ENCODE measurements at regions not wholly inside any gene's neighbourhood (a gene's known extent, or its start where the extent isn't known, plus 50 kb on each side); places are given as distances from the start of the nearest gene placed in this dataset.

- no peak overlapping the region for H3K4me3 ChIP-seq (ENCODE audit: low read length)
- no peak for TF ChIP-seq ZNF274 (IDR thresholded peaks at IDR 0.05; ENCODE audit: low read depth, low read length)
These were observed 295.7 kb downstream of the SETD4 start for GRCh38 chr21:35764586-35764985.

GRCh38 chr21:35764077-35764476 lies 296.2 kb downstream of the SETD4 start:
- TF ChIP-seq ZNF274 (IDR thresholded peaks at IDR 0.05; ENCODE audit: low read depth, low read length) = no peak
- H3K4me3 ChIP-seq (ENCODE audit: low read length) = no peak overlapping the region

- no peak for TF ChIP-seq ZNF274 (IDR thresholded peaks at IDR 0.05; ENCODE audit: low read depth, low read length)
- no peak overlapping the region for H3K4me3 ChIP-seq (ENCODE audit: low read length)
These were observed 305.7 kb downstream of the SETD4 start for GRCh38 chr21:35754583-35754982.

GRCh38 chr21:35753308-35753707 lies 307.0 kb downstream of the SETD4 start:
- no peak overlapping the region for H3K4me3 ChIP-seq (ENCODE audit: low read length)
- TF ChIP-seq ZNF274 (IDR thresholded peaks at IDR 0.05; ENCODE audit: low read depth, low read length) = no peak

- no peak for TF ChIP-seq ZNF274 (IDR thresholded peaks at IDR 0.05; ENCODE audit: low read depth, low read length)
- no peak overlapping the region for H3K4me3 ChIP-seq (ENCODE audit: low read length)
These were observed 309.2 kb downstream of the SETD4 start for GRCh38 chr21:35751171-35751570.

- no peak overlapping the region for H3K4me3 ChIP-seq (ENCODE audit: low read length)
- no peak for TF ChIP-seq ZNF274 (IDR thresholded peaks at IDR 0.05; ENCODE audit: low read depth, low read length)
These were observed 310.4 kb downstream of the SETD4 start for GRCh38 chr21:35749904-35750303.

GRCh38 chr21:35748678-35749314 lies 311.5 kb downstream of the SETD4 start:
- TF ChIP-seq ZNF274 (IDR thresholded peaks at IDR 0.05; ENCODE audit: low read depth, low read length) = no peak
- no peak overlapping the region for H3K4me3 ChIP-seq (ENCODE audit: low read length)

- no peak overlapping the region for H3K4me3 ChIP-seq (ENCODE audit: low read length)
- TF ChIP-seq ZNF274 (IDR thresholded peaks at IDR 0.05; ENCODE audit: low read depth, low read length) = no peak
These were observed 316.8 kb downstream of the SETD4 start for GRCh38 chr21:35743571-35743970.

- no peak overlapping the region for H3K4me3 ChIP-seq (ENCODE audit: low read length)
- TF ChIP-seq ZNF274 (IDR thresholded peaks at IDR 0.05; ENCODE audit: low read depth, low read length) = no peak
These were observed 321.9 kb downstream of the SETD4 start for GRCh38 chr21:35738347-35738961.

GRCh38 chr21:35737899-35738346 lies 322.4 kb downstream of the SETD4 start:
- TF ChIP-seq ZNF274 (IDR thresholded peaks at IDR 0.05; ENCODE audit: low read depth, low read length) = no peak
- H3K4me3 ChIP-seq (ENCODE audit: low read length) = no peak overlapping the region

GRCh38 chr21:35737449-35737848 lies 322.9 kb downstream of the SETD4 start:
- TF ChIP-seq ZNF274 (IDR thresholded peaks at IDR 0.05; ENCODE audit: low read depth, low read length) = no peak
- H3K4me3 ChIP-seq (ENCODE audit: low read length) = no peak overlapping the region

- no peak overlapping the region for H3K4me3 ChIP-seq (ENCODE audit: low read length)
- TF ChIP-seq ZNF274 (IDR thresholded peaks at IDR 0.05; ENCODE audit: low read depth, low read length) = no peak
These were observed 327.5 kb downstream of the SETD4 start for GRCh38 chr21:35732788-35733187.

- TF ChIP-seq ZNF274 (IDR thresholded peaks at IDR 0.05; ENCODE audit: low read depth, low read length) = no peak
- H3K4me3 ChIP-seq (ENCODE audit: low read length) = no peak overlapping the region
These were observed 330.0 kb downstream of the SETD4 start for GRCh38 chr21:35730325-35730724.

GRCh38 chr21:35727830-35728229 lies 332.5 kb downstream of the SETD4 start:
- no peak for TF ChIP-seq ZNF274 (IDR thresholded peaks at IDR 0.05; ENCODE audit: low read depth, low read length)
- no peak overlapping the region for H3K4me3 ChIP-seq (ENCODE audit: low read length)

GRCh38 chr21:35724156-35724555 lies 336.2 kb downstream of the SETD4 start:
- no peak for TF ChIP-seq ZNF274 (IDR thresholded peaks at IDR 0.05; ENCODE audit: low read depth, low read length)
- no peak overlapping the region for H3K4me3 ChIP-seq (ENCODE audit: low read length)

- no peak for TF ChIP-seq ZNF274 (IDR thresholded peaks at IDR 0.05; ENCODE audit: low read depth, low read length)
- no peak overlapping the region for H3K4me3 ChIP-seq (ENCODE audit: low read length)
These were observed 338.6 kb downstream of the SETD4 start for GRCh38 chr21:35721701-35722100.

Data from GM08714 (cell line).